ENCODE measurements at regions not wholly inside any gene's neighbourhood (a gene's known extent, or its start where the extent isn't known, plus 50 kb on each side); places are given as distances from the start of the nearest gene placed in this dataset.
"Not testable (repeated sequence)": the region's sequence is repeated elsewhere in the genome, so short reads cannot be mapped to it uniquely, and the experiment has no call there.

- TF ChIP-seq USF2 (IDR thresholded peaks at IDR 0.05); PHF8 (IDR thresholded peaks at IDR 0.05; ENCODE audit: borderline replicate concordance, low read depth); POLR2A (IDR thresholded peaks at IDR 0.05; ENCODE audit: low read length); RNF2 (IDR thresholded peaks at IDR 0.05; ENCODE audit: borderline replicate concordance, low read depth): not testable (repeated sequence)
- TF ChIP-seq, protein P1, sequence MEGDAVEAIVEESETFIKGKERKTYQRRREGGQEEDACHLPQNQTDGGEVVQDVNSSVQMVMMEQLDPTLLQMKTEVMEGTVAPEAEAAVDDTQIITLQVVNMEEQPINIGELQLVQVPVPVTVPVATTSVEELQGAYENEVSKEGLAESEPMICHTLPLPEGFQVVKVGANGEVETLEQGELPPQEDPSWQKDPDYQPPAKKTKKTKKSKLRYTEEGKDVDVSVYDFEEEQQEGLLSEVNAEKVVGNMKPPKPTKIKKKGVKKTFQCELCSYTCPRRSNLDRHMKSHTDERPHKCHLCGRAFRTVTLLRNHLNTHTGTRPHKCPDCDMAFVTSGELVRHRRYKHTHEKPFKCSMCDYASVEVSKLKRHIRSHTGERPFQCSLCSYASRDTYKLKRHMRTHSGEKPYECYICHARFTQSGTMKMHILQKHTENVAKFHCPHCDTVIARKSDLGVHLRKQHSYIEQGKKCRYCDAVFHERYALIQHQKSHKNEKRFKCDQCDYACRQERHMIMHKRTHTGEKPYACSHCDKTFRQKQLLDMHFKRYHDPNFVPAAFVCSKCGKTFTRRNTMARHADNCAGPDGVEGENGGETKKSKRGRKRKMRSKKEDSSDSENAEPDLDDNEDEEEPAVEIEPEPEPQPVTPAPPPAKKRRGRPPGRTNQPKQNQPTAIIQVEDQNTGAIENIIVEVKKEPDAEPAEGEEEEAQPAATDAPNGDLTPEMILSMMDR (IDR thresholded peaks at IDR 0.05) = not testable (repeated sequence)
- TF ChIP-seq, protein P2, sequence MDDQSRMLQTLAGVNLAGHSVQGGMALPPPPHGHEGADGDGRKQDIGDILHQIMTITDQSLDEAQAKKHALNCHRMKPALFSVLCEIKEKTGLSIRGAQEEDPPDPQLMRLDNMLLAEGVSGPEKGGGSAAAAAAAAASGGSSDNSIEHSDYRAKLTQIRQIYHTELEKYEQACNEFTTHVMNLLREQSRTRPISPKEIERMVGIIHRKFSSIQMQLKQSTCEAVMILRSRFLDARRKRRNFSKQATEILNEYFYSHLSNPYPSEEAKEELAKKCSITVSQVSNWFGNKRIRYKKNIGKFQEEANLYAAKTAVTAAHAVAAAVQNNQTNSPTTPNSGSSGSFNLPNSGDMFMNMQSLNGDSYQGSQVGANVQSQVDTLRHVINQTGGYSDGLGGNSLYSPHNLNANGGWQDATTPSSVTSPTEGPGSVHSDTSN (IDR thresholded peaks at IDR 0.05) = not testable (repeated sequence)
These were observed 133.1 kb upstream of the LRIG3 start for GRCh38 chr12:59053266-59053899.

Data from A549 (cell line).